Uterus (tissue), 3 donors: ENCODE measurements at regions not wholly inside any gene's neighbourhood (a gene's known extent, or its start where the extent isn't known, plus 50 kb on each side); places are given as distances from the start of the nearest gene placed in this dataset.

Experiments used
- DNase-seq, 2 donors: peaks; one replicate each; pipeline ENCODE4 v3.0.0-alpha.2; 2019 to 2020
- H3K27ac ChIP-seq, 2 donors: fragments of 200-600 bp; sonication (generic); 1 replicate in 1 of 2; 2 replicates in 1 of 2; pipeline ENCODE4 v1.5.1; 2016 to 2018
- H3K27me3 ChIP-seq, 2 donors: fragments of 200-600 bp; sonication (generic); one replicate each; pipeline ENCODE4 v1.5.1; 2018 to 2019; ENCODE audit warnings: control low read depth in 1 of 2
- H3K36me3 ChIP-seq, 2 donors: fragments of 200-600 bp; sonication (generic); one replicate each; pipeline ENCODE4 v1.5.1; 2019; ENCODE audit warnings: control low read depth in 1 of 2
- H3K4me1 ChIP-seq, 2 donors: fragments of 200-600 bp; sonication (generic); one replicate each; pipeline ENCODE4 v1.5.1; 2018 to 2019; ENCODE audit warnings: control low read depth in 1 of 2
- H3K4me3 ChIP-seq, 2 donors: fragments of 200-600 bp; sonication (generic); 1 replicate in 1 of 2; 2 replicates in 1 of 2; pipeline ENCODE4 v1.5.1; 2018 to 2019; ENCODE audit warnings: mild to moderate bottlenecking in 1 of 2
- H3K9me3 ChIP-seq, 2 donors: fragments of 200-600 bp; sonication (generic); one replicate each; pipeline ENCODE4 v1.5.1; 2019; ENCODE audit warnings: control low read depth in 1 of 2
- POLR2A ChIP-seq, 2 donors: fragments of 450-650 bp; IDR thresholded peaks; one replicate each; pipeline ENCODE4 v1.6.1; 2016; ENCODE audit warnings: antibody characterized with exemption in 2 of 2, mild to moderate bottlenecking in 1 of 2, moderate library complexity in 1 of 2
- intact Hi-C: fragments of 100-400 bp; cut with DNase I; formaldehyde crosslinking; loops from one replicate; pipeline ENCODE4 v1.15.1; 2023; ENCODE audit warnings: low total_unique reads
- TF ChIP-seq, protein P1 (sequence below), 4 experiments: fragments of 200-600 bp in 2 of 4; fragments of 450-650 bp in 2 of 4; sonication (generic) in 2 of 4; IDR thresholded peaks; one replicate each; pipeline ENCODE4 v1.5.1; 2016 to 2019; ENCODE audit warnings: antibody characterized with exemption in 4 of 4, mild to moderate bottlenecking in 2 of 4, moderate library complexity in 1 of 4
- donor health status: DM: yes; HTN: yes; CAD: no.

DNA sequence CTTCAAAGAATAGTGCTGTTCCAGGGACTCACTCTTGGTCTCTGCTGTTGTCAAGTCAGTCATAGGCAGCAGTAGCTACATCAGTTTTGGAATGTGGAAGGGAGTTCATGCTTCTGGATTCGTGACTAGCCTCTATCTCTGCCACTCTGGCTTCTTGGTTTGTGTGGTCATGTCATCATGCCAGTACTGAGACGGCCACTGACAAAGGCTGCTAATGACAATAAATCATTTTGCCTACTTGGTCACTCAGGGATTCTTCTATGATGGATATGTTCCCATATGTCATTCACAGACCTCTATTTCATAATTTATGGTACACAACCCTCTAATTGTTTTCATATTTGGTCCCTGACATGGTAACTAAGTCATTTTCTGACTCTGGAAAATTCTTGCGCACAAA is 450.8 kb upstream of the BOD1L1 start:
- DNase-seq: no peak
- H3K4me1 ChIP-seq: no peaks in the 10 kb centered on the region
- intact Hi-C loops: no loop called here

DNA sequence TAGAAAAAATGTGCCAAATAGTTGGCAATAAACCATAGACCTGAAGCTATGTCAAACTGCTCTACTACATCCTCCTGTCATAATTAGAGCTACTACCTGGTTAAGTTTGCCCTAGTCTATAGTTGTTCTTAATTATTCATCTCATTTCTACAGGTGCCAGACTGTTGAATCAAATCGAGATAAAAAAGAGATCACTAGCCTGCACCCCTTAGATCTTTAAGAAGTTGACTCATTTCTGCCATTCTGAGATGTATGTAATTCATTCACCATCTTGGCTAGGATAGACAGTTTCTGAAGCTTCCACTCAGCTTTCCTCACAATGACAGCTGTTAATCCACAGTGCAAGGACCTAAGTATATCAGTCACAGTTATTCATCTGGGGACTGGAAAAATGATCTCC is 452.1 kb upstream of the BOD1L1 start:
- H3K4me1 ChIP-seq: no peaks in the 10 kb centered on the region
- intact Hi-C loops: no loop called here

More for the DNA sequence above, 450.8 kb upstream of the BOD1L1 start:
- TF ChIP-seq, protein P1, sequence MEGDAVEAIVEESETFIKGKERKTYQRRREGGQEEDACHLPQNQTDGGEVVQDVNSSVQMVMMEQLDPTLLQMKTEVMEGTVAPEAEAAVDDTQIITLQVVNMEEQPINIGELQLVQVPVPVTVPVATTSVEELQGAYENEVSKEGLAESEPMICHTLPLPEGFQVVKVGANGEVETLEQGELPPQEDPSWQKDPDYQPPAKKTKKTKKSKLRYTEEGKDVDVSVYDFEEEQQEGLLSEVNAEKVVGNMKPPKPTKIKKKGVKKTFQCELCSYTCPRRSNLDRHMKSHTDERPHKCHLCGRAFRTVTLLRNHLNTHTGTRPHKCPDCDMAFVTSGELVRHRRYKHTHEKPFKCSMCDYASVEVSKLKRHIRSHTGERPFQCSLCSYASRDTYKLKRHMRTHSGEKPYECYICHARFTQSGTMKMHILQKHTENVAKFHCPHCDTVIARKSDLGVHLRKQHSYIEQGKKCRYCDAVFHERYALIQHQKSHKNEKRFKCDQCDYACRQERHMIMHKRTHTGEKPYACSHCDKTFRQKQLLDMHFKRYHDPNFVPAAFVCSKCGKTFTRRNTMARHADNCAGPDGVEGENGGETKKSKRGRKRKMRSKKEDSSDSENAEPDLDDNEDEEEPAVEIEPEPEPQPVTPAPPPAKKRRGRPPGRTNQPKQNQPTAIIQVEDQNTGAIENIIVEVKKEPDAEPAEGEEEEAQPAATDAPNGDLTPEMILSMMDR (IDR thresholded peaks at IDR 0.05): no peak
- TF ChIP-seq POLR2A (IDR thresholded peaks at IDR 0.05): no peak
- Histone ChIP-seq H3K36me3 (no peaks in the 10 kb centered on the region), H3K9me3 (no peaks in the 10 kb centered on the region), H3K27me3 (no peaks in the 10 kb centered on the region), H3K27ac (no peak overlapping the region), H3K4me3 (no peak overlapping the region)

DNA sequence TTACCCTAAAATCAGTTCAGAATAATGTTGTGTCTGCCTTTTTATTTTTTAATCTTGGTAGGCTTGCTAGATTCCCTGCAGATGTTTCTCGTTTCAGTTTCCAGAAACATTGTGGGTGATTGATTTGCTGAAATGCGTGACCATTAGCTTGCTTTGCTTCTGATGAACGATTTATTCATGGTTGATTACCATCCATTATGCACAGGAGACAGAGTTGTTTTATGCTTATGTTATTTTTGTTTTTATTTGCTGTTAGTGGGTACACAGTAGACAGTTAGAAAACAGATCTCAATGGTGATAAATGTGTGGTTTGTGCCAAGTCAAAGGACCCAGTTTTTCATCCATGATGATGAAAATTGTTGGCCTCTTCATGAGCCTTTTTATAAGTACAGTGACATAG is 455.6 kb upstream of the BOD1L1 start:
- intact Hi-C loops: no loop called here
- Histone ChIP-seq H3K9me3 (no peaks in the 10 kb centered on the region), H3K27ac (no peak overlapping the region), H3K4me1 (no peaks in the 10 kb centered on the region), H3K36me3 (no peaks in the 10 kb centered on the region), H3K4me3 (no peak overlapping the region), H3K27me3 (no peaks in the 10 kb centered on the region)
- no peak for TF ChIP-seq POLR2A (IDR thresholded peaks at IDR 0.05)
- TF ChIP-seq, protein P1 (IDR thresholded peaks at IDR 0.05): no peak
- DNase-seq: no peak

More for the DNA sequence above, 452.1 kb upstream of the BOD1L1 start:
- H3K27ac ChIP-seq: no peak overlapping the region
- H3K4me3 ChIP-seq: no peak overlapping the region
- TF ChIP-seq, protein P1 (IDR thresholded peaks at IDR 0.05): no peak
- no peak for TF ChIP-seq POLR2A (IDR thresholded peaks at IDR 0.05)
- H3K36me3 ChIP-seq: no peaks in the 10 kb centered on the region
- no peaks in the 10 kb centered on the region for H3K9me3 ChIP-seq
- no peaks in the 10 kb centered on the region for H3K27me3 ChIP-seq
- no peak for DNase-seq

DNA sequence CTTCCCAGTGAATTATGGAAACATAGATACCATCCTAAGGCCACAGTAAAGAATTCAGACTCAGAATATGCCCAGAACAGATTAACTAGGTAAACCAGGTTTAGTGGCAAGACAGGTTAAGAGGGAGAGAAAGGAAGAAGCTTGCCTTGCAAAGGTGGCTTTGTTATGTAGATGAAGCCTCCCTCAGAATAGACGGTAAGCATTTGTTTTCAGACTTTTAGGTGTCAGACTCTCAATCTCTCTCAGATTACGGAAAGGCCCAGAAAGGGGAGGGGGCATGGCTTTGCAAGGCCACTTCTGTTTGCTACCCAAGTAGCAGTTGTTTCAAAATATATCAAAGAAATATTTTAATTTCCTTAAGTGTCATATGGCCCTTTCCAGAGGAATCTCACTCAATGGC is 457.1 kb upstream of the BOD1L1 start:
- Histone ChIP-seq H3K27ac (no peak overlapping the region), H3K4me3 (no peak overlapping the region), H3K4me1 (no peaks in the 10 kb centered on the region), H3K27me3 (no peaks in the 10 kb centered on the region), H3K36me3 (no peaks in the 10 kb centered on the region), H3K9me3 (no peaks in the 10 kb centered on the region)
- no peak for DNase-seq
- TF ChIP-seq, protein P1 (IDR thresholded peaks at IDR 0.05): no peak
- TF ChIP-seq POLR2A (IDR thresholded peaks at IDR 0.05): no peak
- intact Hi-C loops: no loop called here

DNA sequence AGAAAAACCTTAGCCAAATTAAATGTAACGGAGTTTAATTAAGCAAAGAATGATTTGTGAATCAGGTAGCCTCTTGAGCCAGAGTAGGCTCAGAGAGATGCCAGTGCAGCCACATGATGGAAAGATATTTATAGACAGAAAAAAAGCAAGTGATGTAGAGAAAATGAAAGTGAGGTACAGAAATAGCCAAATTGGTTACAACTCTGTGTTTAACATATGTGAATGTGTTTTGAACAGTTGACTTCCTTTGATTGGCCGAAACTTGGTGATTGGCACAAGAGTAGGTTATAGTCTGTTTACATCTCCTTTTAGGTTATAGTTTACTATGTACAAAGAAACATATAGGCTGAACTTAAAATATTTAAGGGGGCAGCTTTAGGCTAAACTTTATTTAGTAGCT is 459.9 kb upstream of the BOD1L1 start:
- intact Hi-C loops: no loop called here

More for the DNA sequence above, 459.9 kb upstream of the BOD1L1 start:
- TF ChIP-seq, protein P1 (IDR thresholded peaks at IDR 0.05): no peak
- no peak for TF ChIP-seq POLR2A (IDR thresholded peaks at IDR 0.05)
- H3K4me3 ChIP-seq: no peak overlapping the region
- H3K9me3 ChIP-seq: no peaks in the 10 kb centered on the region
- no peaks in the 10 kb centered on the region for H3K4me1 ChIP-seq
- DNase-seq: no peak
- no peaks in the 10 kb centered on the region for H3K36me3 ChIP-seq
- H3K27me3 ChIP-seq: no peaks in the 10 kb centered on the region
- H3K27ac ChIP-seq: no peak overlapping the region
